ENCODE measurements at regions not wholly inside any gene's neighbourhood (a gene's known extent, or its start where the extent isn't known, plus 50 kb on each side); places are given as distances from the start of the nearest gene placed in this dataset.

GRCh38 chr12:25768151-25768550 is 190.3 kb upstream of the RASSF8 start:
- H3K36me3 ChIP-seq (ENCODE audit: insufficient read depth, low read length): no peaks in the 10 kb centered on the region

More at GRCh38 chr12:25768151-25768550, 190.3 kb upstream of the RASSF8 start:
- H3K4me3 ChIP-seq (ENCODE audit: low read length): no peak overlapping the region
- H4K20me1 ChIP-seq (ENCODE audit: insufficient read depth): no peaks in the 10 kb centered on the region
- TF ChIP-seq RAD21 (conservative IDR thresholded peaks at IDR 0.05) (no peak), REST (IDR thresholded peaks at IDR 0.05; ENCODE audit: borderline replicate concordance) (no peak), EZH2 (IDR thresholded peaks at IDR 0.05; ENCODE audit: borderline replicate concordance, insufficient read depth, low read length, poor library complexity, severe bottlenecking) (no peak), POLR2AphosphoS5 (IDR thresholded peaks at IDR 0.05) (no peak), CTCF (IDR thresholded peaks at IDR 0.05; ENCODE audit: poor library complexity, severe bottlenecking) (no peak), TAF1 (IDR thresholded peaks at IDR 0.05; ENCODE audit: low read depth) (no peak), MXI1 (conservative IDR thresholded peaks at IDR 0.05; ENCODE audit: poor library complexity, severe bottlenecking) (no peak), SMC3 (conservative IDR thresholded peaks at IDR 0.05; ENCODE audit: poor library complexity) (no peak), EP300 (conservative IDR thresholded peaks at IDR 0.05; ENCODE audit: poor library complexity, severe bottlenecking) (no peak)
- no peak overlapping the region for H3K9ac ChIP-seq (ENCODE audit: low read length)
- H3K27me3 ChIP-seq (ENCODE audit: insufficient read depth, low read depth, low read length): no peaks in the 10 kb centered on the region
- no peaks in the 10 kb centered on the region for H3K9me2 ChIP-seq (ENCODE audit: insufficient read depth, low read length)
- H3K27ac ChIP-seq (ENCODE audit: low read length): no peak overlapping the region
- H2AFZ ChIP-seq (ENCODE audit: low read depth, low read length): no peak overlapping the region
- H3F3A ChIP-seq (ENCODE audit: insufficient read depth, low read length, poor library complexity, severe bottlenecking): no peaks in the 10 kb centered on the region
- H3K79me2 ChIP-seq (replicated peaks; ENCODE audit: insufficient read depth, low read length): no peaks in the 10 kb centered on the region
- no peak overlapping the region for H3K4me2 ChIP-seq (ENCODE audit: low read length)
- no peaks in the 10 kb centered on the region for H3K9me3 ChIP-seq (ENCODE audit: low read length)

Measured in neural cell (in vitro differentiated cells).